Superior temporal gyrus (tissue), 1 donor: ENCODE measurements at regions not wholly inside any gene's neighbourhood (a gene's known extent, or its start where the extent isn't known, plus 50 kb on each side); places are given as distances from the start of the nearest gene placed in this dataset.
A peak's percentile ranks its signal among the peaks of the same experiment; 100 is the strongest.

Source experiments
- DNase-seq: peaks from one replicate; pipeline ENCODE4 v3.0.0-alpha.2; 2016; ENCODE audit errors: extremely low spot score

- no peak for DNase-seq
Observed at GRCh38 chr18:40452599-40452998, 1502.4 kb upstream of the PIK3C3 start.

GRCh38 chr18:40450751-40451150 is 1504.3 kb upstream of the PIK3C3 start:
- DNase-seq = peak; percentile 62

DNA sequence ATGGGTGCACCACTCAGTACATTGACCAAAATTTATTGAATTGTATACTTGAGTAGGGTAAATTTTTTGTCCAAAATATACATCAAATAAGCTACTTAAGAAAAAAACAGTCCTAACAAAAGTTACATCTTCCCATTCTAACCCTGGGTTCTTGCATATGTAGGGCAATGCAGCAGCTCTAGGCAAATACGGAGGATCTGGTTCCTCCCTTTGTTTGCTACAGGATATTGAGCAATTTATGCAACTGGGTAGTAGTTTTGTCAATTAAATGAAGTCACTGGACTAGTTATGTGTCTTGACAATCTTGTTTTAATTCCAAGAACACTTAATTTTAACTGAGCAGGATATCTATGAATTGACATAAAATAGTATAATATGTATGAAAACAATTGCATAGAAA is 1507.2 kb upstream of the PIK3C3 start:
- no peak for DNase-seq

GRCh38 chr18:40440088-40440487 is 1514.9 kb upstream of the PIK3C3 start:
- DNase-seq = no peak

- DNase-seq = no peak
Observed at GRCh38 chr18:40437517-40437916, 1517.5 kb upstream of the PIK3C3 start.

DNA sequence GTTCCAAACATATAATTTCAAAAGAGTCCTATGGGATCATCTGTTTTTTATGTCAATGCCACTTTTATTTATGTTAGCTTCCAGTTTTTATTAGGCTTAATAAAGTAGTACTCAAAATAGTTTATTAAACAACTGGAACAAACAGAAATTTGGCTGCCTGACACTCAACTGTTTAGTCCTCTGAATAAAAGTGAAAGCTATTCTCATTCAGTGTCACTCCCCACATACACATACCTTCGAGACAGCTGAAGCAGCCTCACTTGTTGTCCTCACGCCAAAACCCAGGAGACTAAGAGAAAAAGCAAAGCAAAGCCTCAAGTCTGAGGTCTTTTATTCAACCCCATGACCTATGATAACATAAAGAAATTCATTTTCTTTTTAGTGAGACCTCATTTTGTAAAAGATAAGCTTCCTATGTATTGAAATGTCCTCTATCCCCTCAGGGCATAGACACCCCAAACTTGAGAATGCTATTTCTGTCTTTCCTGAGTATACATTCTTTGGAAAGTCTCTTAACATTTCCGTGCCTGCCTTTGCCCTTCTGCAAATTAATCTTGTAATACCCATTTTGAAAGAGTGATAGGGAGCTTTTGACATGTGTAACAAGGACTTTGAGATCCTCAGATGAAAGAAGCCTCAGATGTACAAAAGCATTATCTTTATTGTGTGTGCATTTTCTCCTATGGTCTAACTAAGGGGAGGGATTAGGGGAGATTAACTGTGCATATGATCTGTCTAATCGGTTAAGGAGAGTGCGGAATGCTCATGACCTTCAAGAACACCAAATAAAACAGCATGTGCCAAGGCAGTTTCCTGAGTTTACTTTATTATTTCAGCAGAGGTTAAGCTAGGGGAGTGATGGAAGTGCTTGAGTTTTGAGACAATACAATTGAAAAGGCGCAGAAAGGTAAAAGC is 1523.7 kb upstream of the PIK3C3 start:
- no peak for DNase-seq

GRCh38 chr18:40423291-40423690 is 1531.7 kb upstream of the PIK3C3 start:
- DNase-seq = no peak

DNA sequence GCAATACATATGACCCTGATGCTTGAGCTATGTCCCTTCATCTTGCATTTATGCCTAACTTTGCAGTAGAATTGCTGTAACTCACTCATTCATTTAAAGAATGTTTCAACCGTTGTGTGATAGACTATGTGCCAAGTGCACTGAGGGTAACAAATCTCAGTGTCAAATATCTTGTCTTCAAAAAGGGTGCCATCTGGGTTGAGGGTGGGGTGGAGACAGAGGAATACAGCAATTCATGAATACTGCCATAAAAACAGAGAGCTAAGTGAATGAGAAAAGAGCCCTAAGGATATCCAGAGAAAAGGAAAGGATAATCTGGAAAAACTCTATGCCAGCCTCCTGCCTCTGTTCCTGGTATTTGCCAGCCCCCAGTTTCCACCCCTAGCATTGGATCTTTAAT is 1534.4 kb upstream of the PIK3C3 start:
- no peak for DNase-seq

DNA sequence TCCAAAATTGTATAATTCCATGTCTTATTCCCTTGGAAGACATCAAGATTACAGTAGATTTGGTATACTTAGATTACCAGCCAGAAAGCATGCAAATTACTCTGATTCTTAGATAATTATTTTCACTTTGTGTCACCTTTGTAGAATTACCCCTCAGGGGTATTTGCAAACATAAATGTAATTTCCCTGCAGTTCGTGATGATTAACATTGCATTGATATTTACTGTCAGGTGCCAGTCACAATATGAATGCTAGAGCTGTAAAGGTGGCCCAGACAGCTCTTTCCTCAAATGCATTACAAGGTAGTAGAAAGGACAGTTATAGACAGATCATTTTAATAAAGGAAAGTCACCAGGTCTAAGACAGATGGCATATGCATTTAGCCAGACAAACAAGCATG is 1537.5 kb upstream of the PIK3C3 start:
- DNase-seq = no peak

DNA sequence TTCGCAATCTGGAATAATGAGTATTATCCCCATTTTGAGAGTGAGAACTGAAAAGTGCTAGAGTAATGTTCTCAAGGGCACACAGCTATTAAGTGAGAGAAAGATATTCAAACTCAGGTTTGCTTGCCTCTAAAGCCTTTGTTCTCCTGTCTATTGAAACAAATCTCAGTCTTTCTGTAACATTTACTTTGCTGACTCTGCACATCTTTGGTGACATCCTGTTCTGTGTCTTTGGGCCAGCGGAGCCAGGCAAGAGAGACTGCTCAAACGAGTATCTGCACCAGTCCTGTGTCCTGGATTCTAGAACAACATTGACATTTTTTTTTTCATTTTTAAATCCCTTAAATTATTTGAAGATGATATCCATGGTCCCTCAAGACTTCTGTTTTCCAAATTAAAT is 1539.2 kb upstream of the PIK3C3 start:
- DNase-seq = no peak

DNA sequence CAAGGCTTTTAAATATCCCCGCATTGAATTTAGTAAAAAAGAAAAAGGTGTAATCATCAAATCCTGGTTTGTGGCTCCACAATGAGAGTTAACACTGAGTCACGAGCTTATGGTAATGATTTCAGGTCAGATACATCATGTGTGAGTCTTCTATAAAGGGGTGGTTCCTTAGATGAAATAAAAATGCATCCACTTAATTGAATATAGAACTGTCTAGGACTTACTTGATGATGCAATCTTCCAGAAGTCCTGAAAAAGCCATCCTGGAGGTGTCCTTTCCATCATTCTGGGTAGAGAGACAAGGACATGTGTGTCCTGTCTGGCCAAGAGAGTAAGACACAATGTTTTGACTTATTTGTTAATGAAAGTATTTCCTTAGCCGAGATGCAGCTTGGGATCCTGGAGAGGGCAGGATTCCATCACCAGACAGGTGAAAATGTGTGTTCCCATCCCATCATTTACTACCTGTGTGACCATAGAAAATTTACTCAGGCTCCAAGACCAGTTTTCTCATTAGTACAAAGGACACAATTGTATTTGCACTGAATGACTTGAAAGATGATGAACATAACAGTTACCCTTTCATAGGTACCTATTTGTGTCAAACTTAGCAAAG is 1539.8 kb upstream of the PIK3C3 start:
- DNase-seq = no peak

- no peak for DNase-seq
Observed at GRCh38 chr18:40414155-40414754, 1540.8 kb upstream of the PIK3C3 start.

GRCh38 chr18:40413160-40413559 is 1541.9 kb upstream of the PIK3C3 start:
- DNase-seq = peak; percentile 74

- DNase-seq = no peak
Observed at GRCh38 chr18:40412410-40412809, 1542.6 kb upstream of the PIK3C3 start.

- peak; percentile 50 for DNase-seq
Observed at GRCh38 chr18:40407909-40408308, 1547.1 kb upstream of the PIK3C3 start.

DNA sequence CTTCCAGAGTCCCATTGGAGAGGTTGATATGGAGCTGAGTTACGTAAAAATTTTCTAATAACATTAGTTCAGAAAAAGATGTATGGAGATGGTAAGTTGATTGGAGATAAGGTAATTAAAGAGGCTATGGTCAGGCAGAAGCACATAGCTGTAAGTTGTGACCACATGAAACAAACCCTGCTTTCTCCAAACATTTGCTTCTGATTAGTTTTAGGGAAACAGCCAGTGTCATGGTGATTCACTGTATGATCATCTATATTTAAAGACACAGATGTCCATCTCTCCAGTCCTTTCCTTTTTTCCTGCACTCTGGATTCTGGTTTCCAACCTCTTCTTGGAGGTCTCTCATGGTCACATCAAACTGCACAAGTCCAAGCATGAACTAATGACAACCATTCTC is 1550.8 kb upstream of the PIK3C3 start:
- DNase-seq = no peak

GRCh38 chr18:40402052-40402451 is 1553.0 kb upstream of the PIK3C3 start:
- no peak for DNase-seq

GRCh38 chr18:40388121-40388520 is 1566.9 kb upstream of the PIK3C3 start:
- no peak for DNase-seq

GRCh38 chr18:40387130-40387787 is 1567.8 kb upstream of the PIK3C3 start:
- no peak for DNase-seq

DNA sequence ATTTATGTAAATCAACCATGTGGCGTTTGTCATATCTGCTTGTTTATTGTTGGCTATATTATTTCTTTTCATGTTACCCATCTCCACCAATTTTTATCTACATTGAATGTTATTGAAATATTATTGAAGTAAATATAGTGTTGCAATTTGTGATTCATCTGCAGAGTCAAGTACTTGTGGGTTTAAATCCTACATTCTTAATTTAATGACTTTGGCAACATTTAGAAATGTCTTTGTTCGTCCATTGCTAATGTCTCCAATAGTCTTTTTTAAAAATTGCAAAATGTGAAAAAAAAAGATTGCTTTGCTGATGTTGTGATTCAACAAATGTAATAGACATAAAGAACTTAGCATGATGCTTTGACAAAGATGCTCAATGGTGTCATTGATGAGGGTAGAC is 1572.8 kb upstream of the PIK3C3 start:
- no peak for DNase-seq

- no peak for DNase-seq
Observed at GRCh38 chr18:40380686-40381439, 1574.2 kb upstream of the PIK3C3 start.

GRCh38 chr18:40375837-40376236 is 1579.2 kb upstream of the PIK3C3 start:
- no peak for DNase-seq
